GM19351 (cell line): ENCODE measurements at regions not wholly inside any gene's neighbourhood (a gene's known extent, or its start where the extent isn't known, plus 50 kb on each side); places are given as distances from the start of the nearest gene placed in this dataset.
"Not testable (repeated sequence)": the region's sequence is repeated elsewhere in the genome, so short reads cannot be mapped to it uniquely, and the experiment has no call there.

ENCODE experiments used
- ATAC-seq: cut with Tn5 transposase; IDR thresholded peaks from one replicate; pipeline ENCODE4 v1.9.1; 2021; ENCODE audit warnings: mild to moderate bottlenecking, moderate library complexity; ENCODE audit not compliant: unreplicated experiment

DNA sequence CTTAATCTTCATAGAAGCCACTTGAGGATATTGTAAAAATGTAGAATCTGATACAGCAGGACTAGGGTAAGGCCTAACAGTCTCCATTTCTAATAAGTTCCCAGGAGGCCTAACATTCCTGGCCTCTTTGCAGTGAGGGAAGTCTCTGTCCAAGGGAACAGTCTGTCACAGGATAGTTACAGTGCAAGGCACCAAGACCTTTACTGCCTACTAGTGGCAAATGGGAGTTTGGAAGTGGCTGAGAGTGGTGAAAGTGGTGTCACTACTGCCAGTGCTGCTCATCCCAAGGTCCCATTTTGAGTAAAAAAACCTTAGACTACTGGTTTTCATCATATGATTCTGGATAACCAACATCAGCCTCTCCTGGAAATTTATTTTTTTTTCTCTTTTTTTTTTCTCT lies 619.5 kb upstream of the SEMA3D start:
- no peak for ATAC-seq

GRCh38 chr7:85805656-85806055 lies 618.8 kb upstream of the SEMA3D start:
- no peak for ATAC-seq

DNA sequence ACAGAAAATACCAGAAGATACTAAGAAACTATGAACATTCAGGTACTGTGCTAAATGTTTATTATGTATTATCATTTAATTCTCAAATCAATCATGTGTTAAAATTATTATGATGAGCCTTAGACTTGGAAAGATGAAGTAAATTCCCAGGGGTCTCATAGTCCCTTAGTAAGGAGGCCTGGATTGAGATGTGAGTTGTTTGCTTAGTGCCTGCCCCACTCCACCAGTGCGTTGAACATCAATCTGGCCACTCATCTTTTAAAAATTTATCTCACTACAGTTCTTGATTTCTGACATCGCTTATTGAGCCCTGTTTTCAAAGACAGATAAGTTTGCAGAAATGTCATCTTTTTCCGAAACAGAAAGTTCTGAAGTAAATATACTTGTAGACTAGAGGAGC lies 618.4 kb upstream of the SEMA3D start:
- no peak for ATAC-seq

DNA sequence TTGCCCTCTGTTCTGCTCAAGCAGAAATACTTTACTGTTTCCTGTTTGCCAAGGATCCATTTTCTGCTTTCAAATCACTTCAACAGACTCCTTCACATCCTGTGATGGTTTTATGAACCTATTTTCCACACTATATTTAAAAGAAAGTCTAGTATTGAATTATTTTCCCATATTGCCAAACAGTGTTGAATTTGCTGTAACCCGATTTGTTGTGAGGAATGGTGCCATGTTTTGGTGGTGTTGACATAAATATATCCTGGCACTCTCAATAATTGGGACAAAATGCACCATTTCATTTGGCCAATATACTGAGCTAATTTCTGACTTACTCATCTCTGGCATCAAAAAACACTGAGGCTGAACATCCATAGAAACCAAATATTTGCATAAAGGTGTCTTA lies 615.4 kb upstream of the SEMA3D start:
- no peak for ATAC-seq

DNA sequence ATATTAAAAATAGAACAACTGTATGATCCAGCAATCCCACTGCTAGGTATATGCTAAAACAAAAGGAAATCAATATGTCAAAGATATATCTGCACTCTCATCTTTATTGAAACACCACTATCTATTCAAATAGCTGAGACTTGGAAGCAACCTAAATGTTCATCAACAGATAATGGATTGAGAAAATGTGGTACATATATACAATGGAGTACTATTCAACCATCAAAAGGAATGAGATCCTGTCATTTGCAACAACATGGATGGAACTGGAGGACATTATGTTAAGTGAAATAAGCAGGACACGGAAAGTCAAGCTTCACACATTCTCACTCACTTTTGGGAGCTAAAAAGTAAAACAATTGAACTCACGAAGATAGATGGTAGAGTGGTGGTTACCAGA lies 610.1 kb upstream of the SEMA3D start:
- no peak for ATAC-seq

DNA sequence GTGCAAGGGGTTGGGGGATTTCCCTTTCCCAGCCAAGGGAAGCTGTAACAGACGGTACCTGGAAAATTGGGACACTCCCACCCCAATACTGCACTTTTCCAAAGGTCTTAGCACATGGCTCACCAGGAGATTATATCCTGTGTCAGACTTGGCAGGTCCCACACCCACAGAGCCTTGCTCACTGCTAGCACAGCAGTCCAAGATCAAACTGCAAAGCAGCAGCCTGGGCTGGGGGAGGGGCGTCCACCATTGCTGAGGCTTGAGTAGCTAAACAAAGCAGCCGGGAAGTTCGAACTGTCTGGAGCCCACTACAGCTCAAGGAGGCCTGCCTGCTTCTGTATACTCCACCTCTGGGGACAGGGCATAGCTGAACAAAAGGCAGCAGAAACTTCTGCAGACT lies 604.2 kb upstream of the SEMA3D start:
- not testable (repeated sequence) for ATAC-seq

DNA sequence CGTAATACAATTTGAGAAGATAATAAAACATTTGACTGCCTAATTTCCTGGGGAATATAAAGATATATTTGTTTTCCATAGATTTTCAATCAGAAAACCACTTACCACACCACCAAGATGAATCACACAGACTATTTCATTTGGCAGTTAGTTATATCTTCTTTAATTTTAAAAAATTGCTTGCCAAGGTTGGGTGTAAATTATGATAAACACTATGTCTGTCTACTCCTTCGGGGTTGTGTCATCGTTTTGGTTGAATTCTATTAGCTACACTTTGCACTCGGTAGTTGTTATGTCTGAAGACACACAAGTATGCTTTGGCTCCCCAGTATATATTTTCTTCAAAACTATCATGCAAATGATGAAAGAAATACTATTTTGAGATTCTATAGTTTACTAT lies 594.8 kb upstream of the SEMA3D start:
- no peak for ATAC-seq

DNA sequence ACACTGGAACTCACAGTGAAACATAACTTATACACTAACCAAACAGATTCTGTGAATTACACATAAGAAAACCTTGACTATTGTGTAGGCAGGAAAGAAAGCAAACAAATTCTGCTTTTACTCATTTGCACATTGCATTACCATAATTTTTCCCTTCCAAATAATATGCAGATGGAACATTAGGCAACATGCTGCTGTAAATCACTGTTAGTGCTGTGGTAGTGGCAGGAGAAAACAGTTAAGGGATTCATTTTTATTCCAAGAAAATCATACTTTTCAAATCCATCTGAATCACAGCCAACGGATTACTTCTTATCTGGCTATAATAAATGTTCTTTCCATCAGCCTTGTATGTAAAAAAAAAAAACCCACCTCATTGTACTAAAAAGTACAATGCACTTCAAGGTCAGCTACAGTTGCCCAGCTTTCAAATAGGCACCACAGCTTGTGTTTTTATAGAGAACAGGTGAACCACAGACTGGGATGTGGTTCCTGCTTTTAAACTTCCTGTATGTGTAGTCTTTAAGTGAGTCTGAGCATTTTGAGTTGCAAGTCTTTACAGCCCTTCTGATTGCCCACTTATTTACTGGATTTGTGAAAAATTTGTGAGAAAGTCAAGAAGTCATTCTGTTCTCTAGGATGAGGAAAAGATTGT lies 590.0 kb upstream of the SEMA3D start:
- ATAC-seq, result no peak

DNA sequence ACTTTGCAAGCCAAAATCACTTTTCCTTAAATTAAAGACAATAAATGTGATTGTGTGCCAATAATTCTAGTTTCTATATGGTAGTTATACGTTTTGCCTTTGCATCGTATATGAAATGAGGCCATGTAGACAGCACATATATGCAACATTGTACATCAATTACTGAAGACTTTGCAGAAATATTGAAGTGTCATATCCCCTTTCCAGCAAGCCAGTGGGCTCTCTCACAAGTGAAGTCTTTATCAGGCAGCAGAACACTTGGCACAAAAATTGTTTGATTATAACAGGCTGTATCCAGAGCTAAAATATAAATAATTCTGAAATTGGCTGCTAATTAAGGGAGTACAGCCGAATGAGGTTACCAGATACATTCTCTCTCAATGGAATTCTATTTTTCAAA lies 588.6 kb upstream of the SEMA3D start:
- ATAC-seq, result no peak

GRCh38 chr7:85774986-85775385 lies 588.1 kb upstream of the SEMA3D start:
- ATAC-seq, result no peak

- no peak for ATAC-seq
Observed at GRCh38 chr7:85773116-85773728, 586.4 kb upstream of the SEMA3D start.

- no peak for ATAC-seq
Observed at GRCh38 chr7:85771516-85771915, 584.7 kb upstream of the SEMA3D start.

- ATAC-seq, result no peak
Observed at GRCh38 chr7:85770332-85770731, 583.5 kb upstream of the SEMA3D start.

- no peak for ATAC-seq
Observed at GRCh38 chr7:85765698-85766298, 578.9 kb upstream of the SEMA3D start.

GRCh38 chr7:85764034-85764433 lies 577.2 kb upstream of the SEMA3D start:
- no peak for ATAC-seq

DNA sequence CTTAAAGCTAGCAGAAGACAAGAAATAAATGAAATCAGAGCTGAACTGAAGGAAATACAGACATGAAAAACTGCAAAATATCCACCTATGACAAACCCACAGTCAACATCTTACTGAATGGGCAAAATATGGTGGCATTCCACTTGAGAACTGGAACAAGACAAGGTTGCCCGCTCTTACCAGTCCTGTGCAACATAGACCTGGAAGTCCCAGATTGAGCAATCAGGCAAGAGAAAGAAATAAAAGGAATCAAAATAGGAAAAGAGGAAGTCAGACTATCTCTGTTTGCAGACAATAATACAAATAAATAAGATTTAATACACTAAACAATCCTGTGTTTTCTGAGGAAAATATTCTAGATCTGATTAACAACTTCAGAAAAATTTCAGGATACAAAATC lies 570.5 kb upstream of the SEMA3D start:
- no peak for ATAC-seq

DNA sequence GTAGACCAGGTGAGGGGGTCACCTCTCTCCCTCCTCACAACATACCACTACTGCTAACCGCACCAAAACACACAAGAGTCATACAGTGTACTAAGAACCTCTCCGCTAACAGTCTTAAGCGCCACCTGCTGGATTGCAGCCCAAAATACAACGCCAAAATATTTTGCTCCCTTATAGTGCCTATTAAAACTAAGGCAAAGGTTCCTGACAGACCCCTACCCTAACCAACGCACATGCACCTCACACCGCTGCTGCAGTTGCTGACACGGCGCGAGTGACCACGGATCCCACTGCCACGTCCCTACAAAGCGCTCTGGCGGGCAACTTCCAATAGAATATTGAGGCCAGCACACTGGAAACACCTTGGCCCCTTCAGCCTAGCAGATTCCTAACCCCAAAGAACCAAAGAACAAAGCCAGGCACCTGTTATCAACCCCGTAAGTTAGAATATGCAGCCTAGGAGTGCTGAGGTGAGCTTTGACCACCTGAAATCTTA lies 563.6 kb upstream of the SEMA3D start:
- ATAC-seq, result peak; percentile 94

GRCh38 chr7:85749696-85750453 lies 563.0 kb upstream of the SEMA3D start:
- peak; percentile 34 for ATAC-seq

DNA sequence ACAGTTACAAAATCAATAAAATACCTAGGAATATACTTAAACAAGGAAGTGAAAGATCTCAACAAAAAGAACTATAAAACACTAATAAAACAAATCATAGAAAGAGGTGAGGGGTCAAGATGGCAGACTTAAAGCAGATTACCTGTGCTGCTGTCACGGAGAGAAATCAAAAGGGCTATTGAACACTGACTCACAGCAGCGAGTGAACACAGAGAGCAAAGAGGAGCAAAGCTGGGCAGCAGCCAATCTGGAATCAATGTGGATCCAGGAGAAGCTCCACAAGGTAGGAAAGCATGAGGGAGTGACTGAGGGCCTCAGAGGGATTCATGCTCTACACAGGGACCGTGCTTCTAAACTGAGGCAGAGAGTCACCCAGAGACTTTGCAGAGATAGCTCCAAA lies 562.0 kb upstream of the SEMA3D start:
- no peak for ATAC-seq

GRCh38 chr7:85737426-85737825 lies 550.6 kb upstream of the SEMA3D start:
- no peak for ATAC-seq

DNA sequence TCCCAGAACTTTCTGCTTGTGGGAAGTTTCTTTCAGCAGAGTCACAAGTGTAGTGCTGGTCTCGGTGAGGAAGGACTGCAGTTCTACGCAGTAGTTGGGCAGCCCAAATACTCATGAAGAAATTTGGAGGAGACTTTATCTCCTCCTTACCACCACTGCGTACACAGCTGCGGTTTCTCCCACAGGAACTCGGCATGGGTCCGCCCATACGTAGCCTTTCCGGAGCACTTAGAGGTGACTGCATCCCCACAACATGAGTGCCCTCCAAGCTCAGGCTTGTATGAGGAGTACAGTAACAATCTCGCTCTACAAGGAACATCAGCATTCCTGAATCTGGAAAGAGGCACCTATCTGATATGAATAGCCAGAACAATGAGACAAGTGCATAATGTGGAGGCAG lies 549.2 kb upstream of the SEMA3D start:
- ATAC-seq, result no peak

GRCh38 chr7:85734823-85735222 lies 548.0 kb upstream of the SEMA3D start:
- ATAC-seq, result no peak
